H1 (cell line): ENCODE measurements at regions not wholly inside any gene's neighbourhood (a gene's known extent, or its start where the extent isn't known, plus 50 kb on each side); places are given as distances from the start of the nearest gene placed in this dataset.

Source experiments
- RNF2 ChIP-seq: fragments of 200-900, 300-1000 bp; sonication (generic); IDR thresholded peaks from 2 replicates; pipeline ENCODE4 v1.7.1; 2016; ENCODE audit warnings: borderline replicate concordance, low read depth, mild to moderate bottlenecking, antibody characterized with exemption, low read length; ENCODE audit not compliant: poor library complexity, severe bottlenecking; ENCODE audit errors: missing control alignments
- ZNF274 ChIP-seq: IDR thresholded peaks from 2 replicates; pipeline ENCODE4 v1.7.0; 2012; ENCODE audit warnings: low read length, borderline replicate concordance; ENCODE audit errors: extremely low read depth
- TF ChIP-seq, protein P1 (sequence below): IDR thresholded peaks from 2 replicates; pipeline ENCODE4 v1.6.1; 2012; ENCODE audit warnings: inconsistent platforms

DNA sequence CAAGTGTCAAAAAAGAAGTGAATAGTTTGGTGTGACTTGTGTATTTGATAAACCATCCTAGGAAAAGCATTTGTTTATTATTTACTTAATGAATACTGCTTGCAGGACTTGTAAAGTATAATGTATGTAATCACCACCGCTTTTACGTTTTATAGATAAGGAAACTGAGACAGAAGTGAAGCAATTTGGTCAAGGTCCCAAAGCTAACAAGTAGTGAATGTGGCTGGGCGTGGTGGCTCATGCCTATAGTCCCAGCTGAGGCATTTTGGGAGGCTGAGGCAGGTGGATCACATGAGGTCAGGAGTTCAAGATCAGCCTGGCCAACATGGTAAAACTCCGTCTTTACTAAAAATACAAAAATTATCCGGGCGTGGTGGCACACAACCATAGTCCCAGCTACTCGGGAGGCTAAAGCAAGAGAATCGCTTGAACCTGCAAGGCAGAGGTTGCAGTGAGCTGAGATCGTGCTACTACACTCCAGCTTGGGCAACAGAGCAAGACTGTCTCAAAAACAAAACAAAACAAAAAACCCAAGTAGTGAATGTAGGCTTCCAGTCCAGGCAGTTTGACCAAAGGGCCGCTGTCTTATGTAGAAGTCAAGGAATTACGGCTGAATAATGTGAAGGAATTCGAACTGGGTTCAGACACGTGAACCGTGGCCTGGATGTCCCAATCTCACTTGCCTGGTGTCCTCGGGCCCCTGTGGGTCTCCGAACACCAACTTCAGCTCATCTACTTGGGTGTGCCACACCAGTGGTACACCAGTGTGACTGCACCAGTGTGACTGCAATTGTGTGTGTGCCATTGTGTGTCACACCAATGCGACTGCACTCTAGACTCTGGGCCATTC is 88.3 kb upstream of the MED13L start (continued):
- no peak for TF ChIP-seq RNF2
- TF ChIP-seq, protein P1, sequence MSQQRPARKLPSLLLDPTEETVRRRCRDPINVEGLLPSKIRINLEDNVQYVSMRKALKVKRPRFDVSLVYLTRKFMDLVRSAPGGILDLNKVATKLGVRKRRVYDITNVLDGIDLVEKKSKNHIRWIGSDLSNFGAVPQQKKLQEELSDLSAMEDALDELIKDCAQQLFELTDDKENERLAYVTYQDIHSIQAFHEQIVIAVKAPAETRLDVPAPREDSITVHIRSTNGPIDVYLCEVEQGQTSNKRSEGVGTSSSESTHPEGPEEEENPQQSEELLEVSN = no peak
- TF ChIP-seq ZNF274 = no peak
- TF ChIP-seq, all 59 proteins: peak for 0
